DND-41 (cell line): ENCODE measurements at regions not wholly inside any gene's neighbourhood (a gene's known extent, or its start where the extent isn't known, plus 50 kb on each side); places are given as distances from the start of the nearest gene placed in this dataset.

Source experiments
- ATAC-seq: fragments of 200-7000 bp; cut with Tn5 transposase; 3 replicates; pipeline ENCODE4 v1.9.1; 2021; ENCODE audit warnings: low read depth; ENCODE audit not compliant: insufficient read depth
- DNase-seq: peaks from one replicate; pipeline ENCODE4 v3.0.0-alpha.2; 2020
- H2AFZ ChIP-seq: 2 replicates; pipeline ENCODE4 v1.6.0; 2012; ENCODE audit warnings: low read depth, low read length
- H3K27ac ChIP-seq: 2 replicates; pipeline ENCODE4 v1.5.1; 2012; ENCODE audit warnings: low read length, inconsistent platforms
- H3K27me3 ChIP-seq: fragments of 200-600 bp; sonication (generic); 2 replicates; pipeline ENCODE4 v1.6.0; 2012; ENCODE audit warnings: low read length, mild to moderate bottlenecking, inconsistent platforms; ENCODE audit not compliant: insufficient read depth, poor library complexity
- H3K36me3 ChIP-seq: 2 replicates; pipeline ENCODE4 v1.5.1; 2012; ENCODE audit warnings: low read length, inconsistent platforms; ENCODE audit not compliant: insufficient read depth
- H3K4me1 ChIP-seq: 2 replicates; pipeline ENCODE4 v1.5.1; 2012; ENCODE audit warnings: mild to moderate bottlenecking, low read length; ENCODE audit not compliant: insufficient read depth
- H3K4me2 ChIP-seq: 2 replicates; pipeline ENCODE4 v1.6.0; 2012; ENCODE audit warnings: mild to moderate bottlenecking, moderate library complexity, low read length, inconsistent platforms; ENCODE audit not compliant: insufficient read depth
- H3K4me3 ChIP-seq, 2 experiments: fragments of 200-600 bp in 1 of 2; shearing (Covaris generic) in 1 of 2; 2 replicates each; pipeline ENCODE4 v1.5.1; 2012 to 2016; ENCODE audit warnings: inconsistent platforms in 2 of 2, low read length in 2 of 2, mild to moderate bottlenecking in 2 of 2, low read depth in 1 of 2, moderate library complexity in 1 of 2
- H3K79me2 ChIP-seq: 2 replicates; pipeline ENCODE4 v1.6.0; 2012; ENCODE audit warnings: low read length, inconsistent platforms; ENCODE audit not compliant: insufficient read depth
- H3K9ac ChIP-seq: 2 replicates; pipeline ENCODE4 v1.6.0; 2012; ENCODE audit warnings: low read depth, mild to moderate bottlenecking, inconsistent platforms, low read length, moderate library complexity
- H3K9me3 ChIP-seq: 2 replicates; pipeline ENCODE4 v1.5.1; 2012; ENCODE audit warnings: low read length, moderate library complexity, mild to moderate bottlenecking, inconsistent platforms; ENCODE audit not compliant: insufficient read depth, severe bottlenecking
- H4K20me1 ChIP-seq: 2 replicates; pipeline ENCODE4 v1.6.0; 2012; ENCODE audit warnings: low read length; ENCODE audit not compliant: insufficient read depth
- EZH2 ChIP-seq: IDR thresholded peaks from 3 replicates; pipeline ENCODE4 v1.6.1; 2012; ENCODE audit warnings: borderline replicate concordance, low read depth, mild to moderate bottlenecking, moderate library complexity, low read length, inconsistent platforms; ENCODE audit not compliant: severe bottlenecking
- TF ChIP-seq, protein P1 (sequence below): IDR thresholded peaks from 2 replicates; pipeline ENCODE4 v1.5.1; 2012; ENCODE audit warnings: borderline replicate concordance, low read length, moderate library complexity, mild to moderate bottlenecking; ENCODE audit not compliant: poor library complexity, severe bottlenecking; ENCODE audit errors: extremely low read depth

DNA sequence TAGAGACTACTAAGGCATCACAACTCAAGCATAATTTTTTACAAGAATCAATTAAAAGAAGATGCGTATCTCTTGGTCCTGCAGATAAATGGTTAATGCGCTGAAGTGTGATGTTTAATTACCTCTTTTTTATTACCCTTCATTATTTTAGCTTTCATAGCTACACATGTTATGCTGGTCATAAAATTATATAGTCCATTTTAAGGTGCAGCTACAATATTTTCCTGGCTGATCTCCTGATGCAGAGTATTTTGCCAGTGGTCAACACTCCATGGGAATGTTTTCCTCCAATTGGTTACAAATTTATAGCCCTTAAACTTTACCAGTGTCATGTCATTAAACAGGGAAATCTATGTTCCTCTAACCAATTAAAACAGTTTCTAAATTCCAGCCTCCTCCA lies 1617.2 kb downstream of the PCDH7 start:
- DNase-seq (no peak), ATAC-seq (no peak)
- Histone ChIP-seq H3K4me3 (no peak overlapping the region), H3K9ac (no peak overlapping the region), H3K9me3 (no peaks in the 10 kb centered on the region), H2AFZ (no peak overlapping the region), H3K4me2 (no peak overlapping the region), H3K27ac (no peak overlapping the region), H3K79me2 (no peaks in the 10 kb centered on the region), H4K20me1 (no peaks in the 10 kb centered on the region), H3K36me3 (no peaks in the 10 kb centered on the region), H3K4me1 (no peaks in the 10 kb centered on the region), H3K27me3 (no peaks in the 10 kb centered on the region)
- no peak for TF ChIP-seq EZH2
- TF ChIP-seq, protein P1, sequence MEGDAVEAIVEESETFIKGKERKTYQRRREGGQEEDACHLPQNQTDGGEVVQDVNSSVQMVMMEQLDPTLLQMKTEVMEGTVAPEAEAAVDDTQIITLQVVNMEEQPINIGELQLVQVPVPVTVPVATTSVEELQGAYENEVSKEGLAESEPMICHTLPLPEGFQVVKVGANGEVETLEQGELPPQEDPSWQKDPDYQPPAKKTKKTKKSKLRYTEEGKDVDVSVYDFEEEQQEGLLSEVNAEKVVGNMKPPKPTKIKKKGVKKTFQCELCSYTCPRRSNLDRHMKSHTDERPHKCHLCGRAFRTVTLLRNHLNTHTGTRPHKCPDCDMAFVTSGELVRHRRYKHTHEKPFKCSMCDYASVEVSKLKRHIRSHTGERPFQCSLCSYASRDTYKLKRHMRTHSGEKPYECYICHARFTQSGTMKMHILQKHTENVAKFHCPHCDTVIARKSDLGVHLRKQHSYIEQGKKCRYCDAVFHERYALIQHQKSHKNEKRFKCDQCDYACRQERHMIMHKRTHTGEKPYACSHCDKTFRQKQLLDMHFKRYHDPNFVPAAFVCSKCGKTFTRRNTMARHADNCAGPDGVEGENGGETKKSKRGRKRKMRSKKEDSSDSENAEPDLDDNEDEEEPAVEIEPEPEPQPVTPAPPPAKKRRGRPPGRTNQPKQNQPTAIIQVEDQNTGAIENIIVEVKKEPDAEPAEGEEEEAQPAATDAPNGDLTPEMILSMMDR: no peak

DNA sequence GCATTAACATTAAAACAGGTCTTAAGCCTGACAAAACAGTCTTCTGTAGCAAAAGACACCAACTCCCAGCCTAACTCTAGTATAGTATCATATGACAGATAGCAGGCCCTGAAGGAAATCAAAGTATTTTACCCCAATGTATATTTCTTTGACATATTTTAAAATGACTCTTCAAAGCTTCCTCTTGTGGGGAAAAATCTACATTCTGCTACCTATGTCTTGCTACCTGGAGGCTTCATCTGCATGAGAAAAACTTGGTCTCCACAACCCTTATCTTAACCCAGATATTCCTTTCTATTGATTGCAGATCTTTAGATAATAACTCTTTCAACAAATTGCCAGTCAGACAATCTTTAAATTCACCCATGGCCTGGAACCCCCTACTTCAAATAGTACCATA lies 1620.4 kb downstream of the PCDH7 start:
- Histone ChIP-seq H3K79me2 (no peaks in the 10 kb centered on the region), H3K36me3 (no peaks in the 10 kb centered on the region), H3K9ac (no peak overlapping the region), H3K27me3 (no peaks in the 10 kb centered on the region), H3K9me3 (no peaks in the 10 kb centered on the region), H3K4me2 (no peak overlapping the region), H3K4me3 (no peak overlapping the region), H4K20me1 (no peaks in the 10 kb centered on the region), H2AFZ (no peak overlapping the region), H3K27ac (no peak overlapping the region), H3K4me1 (no peaks in the 10 kb centered on the region)
- TF ChIP-seq, protein P1: no peak
- no peak for TF ChIP-seq EZH2
- DNase-seq (no peak), ATAC-seq (no peak)

- Histone ChIP-seq H3K4me2 (no peak overlapping the region), H3K79me2 (no peaks in the 10 kb centered on the region), H3K4me1 (no peaks in the 10 kb centered on the region), H3K27ac (no peak overlapping the region), H3K27me3 (no peaks in the 10 kb centered on the region), H3K36me3 (no peaks in the 10 kb centered on the region), H4K20me1 (no peaks in the 10 kb centered on the region), H3K4me3 (no peak overlapping the region), H3K9me3 (no peaks in the 10 kb centered on the region), H2AFZ (no peak overlapping the region), H3K9ac (no peak overlapping the region)
- TF ChIP-seq, protein P1: no peak
- TF ChIP-seq EZH2: no peak
- ATAC-seq (no peak), DNase-seq (no peak)
Measured at GRCh38 chr4:32341342-32341741, 1621.2 kb downstream of the PCDH7 start.

GRCh38 chr4:32342054-32342453 lies 1621.9 kb downstream of the PCDH7 start:
- Histone ChIP-seq H2AFZ (no peak overlapping the region), H3K27me3 (no peaks in the 10 kb centered on the region)

More at GRCh38 chr4:32342054-32342453, 1621.9 kb downstream of the PCDH7 start:
- H3K27ac ChIP-seq: no peak overlapping the region
- no peaks in the 10 kb centered on the region for H3K9me3 ChIP-seq
- H3K79me2 ChIP-seq: no peaks in the 10 kb centered on the region
- H4K20me1 ChIP-seq: no peaks in the 10 kb centered on the region
- ATAC-seq (no peak), DNase-seq (no peak)
- H3K9ac ChIP-seq: no peak overlapping the region
- H3K4me2 ChIP-seq: no peak overlapping the region
- no peaks in the 10 kb centered on the region for H3K36me3 ChIP-seq
- no peak for TF ChIP-seq EZH2
- TF ChIP-seq, protein P1: no peak
- H3K4me3 ChIP-seq: no peak overlapping the region
- H3K4me1 ChIP-seq: no peaks in the 10 kb centered on the region
